ENCODE measurements at regions not wholly inside any gene's neighbourhood (a gene's known extent, or its start where the extent isn't known, plus 50 kb on each side); places are given as distances from the start of the nearest gene placed in this dataset.

- TF ChIP-seq, protein P1, sequence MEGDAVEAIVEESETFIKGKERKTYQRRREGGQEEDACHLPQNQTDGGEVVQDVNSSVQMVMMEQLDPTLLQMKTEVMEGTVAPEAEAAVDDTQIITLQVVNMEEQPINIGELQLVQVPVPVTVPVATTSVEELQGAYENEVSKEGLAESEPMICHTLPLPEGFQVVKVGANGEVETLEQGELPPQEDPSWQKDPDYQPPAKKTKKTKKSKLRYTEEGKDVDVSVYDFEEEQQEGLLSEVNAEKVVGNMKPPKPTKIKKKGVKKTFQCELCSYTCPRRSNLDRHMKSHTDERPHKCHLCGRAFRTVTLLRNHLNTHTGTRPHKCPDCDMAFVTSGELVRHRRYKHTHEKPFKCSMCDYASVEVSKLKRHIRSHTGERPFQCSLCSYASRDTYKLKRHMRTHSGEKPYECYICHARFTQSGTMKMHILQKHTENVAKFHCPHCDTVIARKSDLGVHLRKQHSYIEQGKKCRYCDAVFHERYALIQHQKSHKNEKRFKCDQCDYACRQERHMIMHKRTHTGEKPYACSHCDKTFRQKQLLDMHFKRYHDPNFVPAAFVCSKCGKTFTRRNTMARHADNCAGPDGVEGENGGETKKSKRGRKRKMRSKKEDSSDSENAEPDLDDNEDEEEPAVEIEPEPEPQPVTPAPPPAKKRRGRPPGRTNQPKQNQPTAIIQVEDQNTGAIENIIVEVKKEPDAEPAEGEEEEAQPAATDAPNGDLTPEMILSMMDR (IDR thresholded peaks at IDR 0.05; ENCODE audit: borderline replicate concordance, insufficient read depth, low read depth, low read length) = no peak
- no peak overlapping the region for H3K4me3 ChIP-seq (ENCODE audit: low read depth, low read length)
Measured at GRCh38 chr4:103370336-103370735, 172.2 kb upstream of the CENPE start.

DNA sequence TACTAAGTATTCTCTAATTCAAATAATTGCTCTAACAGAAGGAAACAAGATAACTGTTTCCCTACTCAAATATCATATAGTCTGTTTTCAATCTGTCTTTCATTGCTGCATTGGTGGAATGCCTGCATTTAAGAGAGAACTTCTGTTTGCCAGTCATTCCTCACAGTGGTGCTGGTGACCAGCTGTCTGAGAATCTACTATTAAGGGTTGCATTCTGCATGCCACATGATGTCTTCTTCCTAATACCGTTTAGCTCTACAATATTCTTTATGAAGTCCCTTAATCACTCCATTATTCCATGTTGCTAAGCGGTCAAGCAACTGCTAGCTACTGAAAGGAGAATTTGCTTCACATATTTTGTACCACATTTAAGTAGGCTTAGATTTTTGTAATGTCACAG is 167.1 kb upstream of the CENPE start:
- TF ChIP-seq, protein P1 (IDR thresholded peaks at IDR 0.05; ENCODE audit: borderline replicate concordance, insufficient read depth, low read depth, low read length) = no peak
- no peak overlapping the region for H3K4me3 ChIP-seq (ENCODE audit: low read depth, low read length)

GRCh38 chr4:103364083-103364482 is 165.9 kb upstream of the CENPE start:
- TF ChIP-seq, protein P1 (IDR thresholded peaks at IDR 0.05; ENCODE audit: borderline replicate concordance, insufficient read depth, low read depth, low read length) = no peak
- no peak overlapping the region for H3K4me3 ChIP-seq (ENCODE audit: low read depth, low read length)

DNA sequence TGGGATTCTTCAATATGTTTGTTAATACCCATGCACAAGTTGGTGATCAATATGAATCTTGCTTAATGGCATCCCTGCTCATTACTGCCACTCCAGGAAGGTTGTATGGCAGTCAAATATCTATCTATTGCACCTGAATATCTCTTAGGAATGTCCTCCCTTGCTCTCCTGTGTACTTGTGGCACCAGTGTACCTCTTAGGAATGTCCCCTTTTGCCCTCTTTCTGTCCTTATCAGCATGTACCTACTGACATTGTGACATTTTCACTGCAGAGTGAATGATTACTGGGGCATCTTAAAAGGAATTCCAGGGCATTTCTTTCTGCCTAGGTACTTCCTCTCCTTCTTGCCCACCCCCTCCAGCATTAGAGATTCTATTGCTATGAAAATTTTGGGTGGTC is 163.8 kb upstream of the CENPE start:
- no peak overlapping the region for H3K4me3 ChIP-seq (ENCODE audit: low read depth, low read length)
- TF ChIP-seq, protein P1 (IDR thresholded peaks at IDR 0.05; ENCODE audit: borderline replicate concordance, insufficient read depth, low read depth, low read length) = no peak

DNA sequence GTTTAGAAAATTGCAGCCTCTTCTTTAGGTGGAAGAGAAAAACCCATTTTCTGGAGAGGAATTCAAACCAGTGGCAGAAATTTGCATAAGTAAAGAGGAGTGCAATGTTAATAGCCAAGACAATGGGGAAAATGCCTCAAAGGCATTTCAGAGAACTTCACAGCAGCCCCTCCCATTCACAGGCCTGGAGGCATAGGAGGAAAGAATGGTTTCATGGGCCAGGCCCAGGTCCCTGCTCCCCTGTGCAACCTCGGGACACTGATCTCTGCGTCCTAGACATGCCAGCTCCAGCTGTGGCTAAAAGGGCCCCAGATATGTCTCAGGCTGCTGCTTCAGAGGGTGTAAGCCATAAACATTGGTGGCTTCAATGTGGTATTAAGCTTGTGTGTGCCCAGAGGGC is 161.8 kb upstream of the CENPE start:
- no peak overlapping the region for H3K4me3 ChIP-seq (ENCODE audit: low read depth, low read length)
- TF ChIP-seq, protein P1 (IDR thresholded peaks at IDR 0.05; ENCODE audit: borderline replicate concordance, insufficient read depth, low read depth, low read length) = no peak

- H3K4me3 ChIP-seq (ENCODE audit: low read depth, low read length) = no peak overlapping the region
- TF ChIP-seq, protein P1 (IDR thresholded peaks at IDR 0.05; ENCODE audit: borderline replicate concordance, insufficient read depth, low read depth, low read length) = no peak
Measured at GRCh38 chr4:103354006-103354405, 155.9 kb upstream of the CENPE start.

DNA sequence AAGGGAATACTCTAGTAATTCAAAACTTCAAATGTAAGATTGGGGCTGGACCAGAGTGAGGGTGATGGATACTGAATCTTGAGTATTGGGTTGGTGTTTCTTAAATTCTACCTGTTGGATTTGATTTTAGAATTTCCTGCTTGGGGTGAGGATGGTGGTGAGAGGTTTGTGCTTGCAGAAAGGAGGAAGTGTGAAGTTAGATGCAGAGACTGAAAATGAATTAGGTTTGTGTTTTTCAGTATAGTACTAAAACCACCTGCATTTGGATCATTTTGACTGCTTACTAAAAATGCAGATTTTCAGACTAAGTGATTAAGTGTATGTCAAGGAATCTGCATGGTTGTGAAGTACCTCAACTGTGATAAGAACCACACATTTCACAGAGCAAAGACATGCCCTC is 131.5 kb upstream of the CENPE start:
- TF ChIP-seq, protein P1 (IDR thresholded peaks at IDR 0.05; ENCODE audit: borderline replicate concordance, insufficient read depth, low read depth, low read length) = no peak
- no peak overlapping the region for H3K4me3 ChIP-seq (ENCODE audit: low read depth, low read length)

Data from GM12875 (cell line).